Uterus (tissue), 2 donors: ENCODE measurements at regions not wholly inside any gene's neighbourhood (a gene's known extent, or its start where the extent isn't known, plus 50 kb on each side); places are given as distances from the start of the nearest gene placed in this dataset.

Experiments used
- POLR2A ChIP-seq, 2 donors: fragments of 450-650 bp; IDR thresholded peaks; one replicate each; pipeline ENCODE4 v1.6.1; 2016; ENCODE audit warnings: antibody characterized with exemption in 2 of 2, mild to moderate bottlenecking in 1 of 2, moderate library complexity in 1 of 2
- TF ChIP-seq, protein P1 (sequence below), 4 experiments: fragments of 200-600 bp in 2 of 4; fragments of 450-650 bp in 2 of 4; sonication (generic) in 2 of 4; IDR thresholded peaks; one replicate each; pipeline ENCODE4 v1.5.1; 2016 to 2019; ENCODE audit warnings: antibody characterized with exemption in 4 of 4, mild to moderate bottlenecking in 2 of 4, moderate library complexity in 1 of 4

DNA sequence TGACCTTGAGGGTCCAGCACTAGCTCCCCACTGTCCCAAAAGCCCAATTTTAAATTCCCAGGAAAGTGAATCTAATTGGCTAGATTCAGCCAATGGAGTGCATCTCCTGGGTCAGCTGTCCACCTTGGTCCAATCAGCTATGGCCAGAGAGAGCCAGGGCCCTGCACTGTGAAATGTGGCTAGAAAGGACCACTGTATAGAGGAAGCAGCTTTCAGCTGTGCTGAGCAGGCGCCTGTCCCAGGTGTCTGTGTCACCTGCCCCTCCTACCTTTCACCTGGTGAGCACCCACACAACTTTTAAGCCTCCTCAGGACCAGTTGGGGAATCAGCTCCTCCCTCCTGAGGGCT lies 186.2 kb downstream of the DRD1 start:
- TF ChIP-seq, protein P1, sequence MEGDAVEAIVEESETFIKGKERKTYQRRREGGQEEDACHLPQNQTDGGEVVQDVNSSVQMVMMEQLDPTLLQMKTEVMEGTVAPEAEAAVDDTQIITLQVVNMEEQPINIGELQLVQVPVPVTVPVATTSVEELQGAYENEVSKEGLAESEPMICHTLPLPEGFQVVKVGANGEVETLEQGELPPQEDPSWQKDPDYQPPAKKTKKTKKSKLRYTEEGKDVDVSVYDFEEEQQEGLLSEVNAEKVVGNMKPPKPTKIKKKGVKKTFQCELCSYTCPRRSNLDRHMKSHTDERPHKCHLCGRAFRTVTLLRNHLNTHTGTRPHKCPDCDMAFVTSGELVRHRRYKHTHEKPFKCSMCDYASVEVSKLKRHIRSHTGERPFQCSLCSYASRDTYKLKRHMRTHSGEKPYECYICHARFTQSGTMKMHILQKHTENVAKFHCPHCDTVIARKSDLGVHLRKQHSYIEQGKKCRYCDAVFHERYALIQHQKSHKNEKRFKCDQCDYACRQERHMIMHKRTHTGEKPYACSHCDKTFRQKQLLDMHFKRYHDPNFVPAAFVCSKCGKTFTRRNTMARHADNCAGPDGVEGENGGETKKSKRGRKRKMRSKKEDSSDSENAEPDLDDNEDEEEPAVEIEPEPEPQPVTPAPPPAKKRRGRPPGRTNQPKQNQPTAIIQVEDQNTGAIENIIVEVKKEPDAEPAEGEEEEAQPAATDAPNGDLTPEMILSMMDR (IDR thresholded peaks at IDR 0.05), result no peak
- TF ChIP-seq POLR2A (IDR thresholded peaks at IDR 0.05), result no peak
